ENCODE measurements at regions not wholly inside any gene's neighbourhood (a gene's known extent, or its start where the extent isn't known, plus 50 kb on each side); places are given as distances from the start of the nearest gene placed in this dataset.

GRCh38 chr9:126216826-126217225 is 109.8 kb upstream of the MVB12B start (continued):
- TF ChIP-seq, protein P1, sequence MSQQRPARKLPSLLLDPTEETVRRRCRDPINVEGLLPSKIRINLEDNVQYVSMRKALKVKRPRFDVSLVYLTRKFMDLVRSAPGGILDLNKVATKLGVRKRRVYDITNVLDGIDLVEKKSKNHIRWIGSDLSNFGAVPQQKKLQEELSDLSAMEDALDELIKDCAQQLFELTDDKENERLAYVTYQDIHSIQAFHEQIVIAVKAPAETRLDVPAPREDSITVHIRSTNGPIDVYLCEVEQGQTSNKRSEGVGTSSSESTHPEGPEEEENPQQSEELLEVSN (IDR thresholded peaks at IDR 0.05): no peak
- TF ChIP-seq MAFK (IDR thresholded peaks at IDR 0.05; ENCODE audit: low read depth, low read length) (no peak), CTBP2 (IDR thresholded peaks at IDR 0.05; ENCODE audit: borderline replicate concordance, insufficient read depth, insufficient read length, low read length) (no peak)
